ENCODE measurements at regions not wholly inside any gene's neighbourhood (a gene's known extent, or its start where the extent isn't known, plus 50 kb on each side); places are given as distances from the start of the nearest gene placed in this dataset.

GRCh38 chr3:118811236-118811732 lies 223.4 kb downstream of the IGSF11 start:
- DNase-seq, result no peak

GRCh38 chr3:118813472-118813871 lies 221.2 kb downstream of the IGSF11 start:
- no peak for DNase-seq

- DNase-seq, result peak; percentile 59
These were observed 216.9 kb downstream of the IGSF11 start for GRCh38 chr3:118817748-118818165.

- no peak for DNase-seq
These were observed 216.3 kb downstream of the IGSF11 start for GRCh38 chr3:118818386-118818785.

- no peak for DNase-seq
These were observed 211.0 kb downstream of the IGSF11 start for GRCh38 chr3:118823626-118824025.

- no peak for DNase-seq
These were observed 207.2 kb downstream of the IGSF11 start for GRCh38 chr3:118827446-118827845.

GRCh38 chr3:118828351-118828750 lies 206.3 kb downstream of the IGSF11 start:
- no peak for DNase-seq

GRCh38 chr3:118833075-118833474 lies 201.6 kb downstream of the IGSF11 start:
- DNase-seq, result no peak

- no peak for DNase-seq
These were observed 195.8 kb downstream of the IGSF11 start for GRCh38 chr3:118838871-118839270.

GRCh38 chr3:118842147-118842863 lies 192.3 kb downstream of the IGSF11 start:
- peak; percentile 22 for DNase-seq

GRCh38 chr3:118846176-118846575 lies 188.5 kb downstream of the IGSF11 start:
- DNase-seq, result no peak

All from activated CD4-positive, alpha-beta T cell treated with anti-CD3 and anti-CD28 coated beads for 48 hours (primary cell).